HG03354 (cell line): ENCODE measurements at regions not wholly inside any gene's neighbourhood (a gene's known extent, or its start where the extent isn't known, plus 50 kb on each side); places are given as distances from the start of the nearest gene placed in this dataset.
"Not testable (repeated sequence)": the region's sequence is repeated elsewhere in the genome, so short reads cannot be mapped to it uniquely, and the experiment has no call there.

Experiments
- ATAC-seq: cut with Tn5 transposase; IDR thresholded peaks from one replicate; pipeline ENCODE4 v1.9.1; 2021; ENCODE audit warnings: mild to moderate bottlenecking; ENCODE audit not compliant: unreplicated experiment, poor library complexity, severe bottlenecking

DNA sequence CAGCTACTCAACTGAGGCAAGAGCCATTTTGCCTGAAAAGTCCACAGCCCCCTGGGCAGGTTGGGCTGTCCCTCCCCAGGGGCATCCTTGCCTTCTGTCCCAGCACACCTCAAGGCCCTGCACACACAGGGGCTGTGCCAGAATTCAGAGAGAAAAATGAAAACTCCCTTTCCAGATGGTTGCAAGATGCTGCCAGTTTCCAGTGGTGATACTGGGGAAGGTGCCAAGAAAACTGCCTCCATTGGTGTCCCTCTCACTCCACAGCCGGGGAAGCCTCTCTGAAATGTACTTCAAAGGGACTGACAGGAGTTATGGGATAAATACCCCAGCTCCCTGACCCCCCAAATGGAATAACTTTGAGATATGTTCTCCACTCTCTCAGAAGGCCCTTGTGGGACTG lies 154.2 kb upstream of the MAFB start:
- ATAC-seq, result no peak

DNA sequence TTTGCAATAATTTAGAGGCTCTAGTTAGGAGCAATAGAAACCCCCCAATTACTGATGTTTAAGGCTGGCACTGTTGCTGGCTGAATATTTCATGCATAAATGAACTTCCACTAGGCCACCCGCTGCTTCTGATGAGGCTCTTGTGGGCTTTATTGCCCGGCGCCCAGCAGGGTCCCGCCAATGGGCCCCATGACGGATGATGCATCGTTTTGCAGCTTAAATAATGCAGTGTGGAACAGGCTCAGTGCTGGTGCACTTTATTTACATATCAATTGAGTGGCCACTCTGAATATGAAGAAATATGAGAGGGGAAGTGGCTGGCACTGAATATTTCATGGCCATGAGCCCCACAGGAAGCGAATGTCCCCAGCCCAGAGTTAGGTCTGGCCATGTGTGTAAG lies 155.3 kb upstream of the MAFB start:
- no peak for ATAC-seq

DNA sequence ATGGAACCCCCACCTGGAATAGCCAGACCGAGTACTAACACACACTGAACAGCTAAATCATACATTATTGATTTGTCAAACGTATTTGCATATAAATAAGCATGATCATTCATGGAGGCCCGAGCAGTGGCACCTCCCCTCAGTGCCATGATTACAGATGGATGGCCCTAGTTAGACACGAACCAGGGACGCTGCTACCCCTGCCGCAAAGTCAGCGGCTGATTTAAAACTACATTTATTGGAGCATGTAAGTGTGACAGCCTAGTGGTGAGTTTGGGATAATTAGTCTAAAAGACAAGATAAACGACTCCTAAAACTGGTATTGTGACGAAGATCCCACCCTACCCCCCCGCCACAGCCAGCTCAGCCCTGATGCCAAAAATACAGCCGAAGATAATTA lies 159.1 kb upstream of the MAFB start:
- no peak for ATAC-seq

DNA sequence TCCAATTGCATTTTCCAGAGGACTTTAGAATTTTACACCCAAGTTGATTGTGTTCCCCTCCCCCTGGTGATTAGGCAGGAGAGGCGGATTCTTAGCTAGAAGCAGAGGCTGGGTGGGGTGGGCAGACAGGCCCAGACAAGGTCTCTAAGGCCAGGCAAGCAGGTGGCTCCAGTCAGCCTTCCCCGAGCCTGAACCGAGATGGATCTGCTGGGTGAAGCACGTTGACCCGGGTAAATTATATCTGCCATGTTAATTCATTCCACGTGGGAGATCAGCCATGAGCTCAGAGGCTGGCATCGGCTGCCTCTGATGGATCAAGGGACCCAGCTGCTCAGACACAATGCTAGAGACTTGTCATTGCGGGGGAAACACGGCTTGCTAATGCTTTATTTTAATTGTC lies 159.5 kb upstream of the MAFB start:
- no peak for ATAC-seq

DNA sequence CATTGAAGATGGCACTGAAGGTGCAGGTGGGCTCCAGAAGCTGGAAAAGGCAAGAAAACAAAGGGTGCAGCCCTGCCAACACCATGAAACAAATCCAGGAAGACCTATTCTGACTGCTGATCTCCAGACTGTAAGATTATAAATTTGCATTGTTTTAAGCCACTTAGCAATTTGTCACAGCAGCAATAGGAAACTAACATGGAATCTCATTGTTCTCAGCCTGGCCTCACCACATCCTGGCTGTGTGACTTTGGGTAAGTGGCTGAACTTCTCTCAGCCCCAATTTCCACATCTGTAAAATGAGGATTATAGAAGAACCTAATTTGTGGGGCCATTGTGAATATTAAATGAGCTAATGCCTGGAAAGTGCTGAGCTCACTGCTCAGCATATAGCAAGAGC lies 160.4 kb upstream of the MAFB start:
- no peak for ATAC-seq

DNA sequence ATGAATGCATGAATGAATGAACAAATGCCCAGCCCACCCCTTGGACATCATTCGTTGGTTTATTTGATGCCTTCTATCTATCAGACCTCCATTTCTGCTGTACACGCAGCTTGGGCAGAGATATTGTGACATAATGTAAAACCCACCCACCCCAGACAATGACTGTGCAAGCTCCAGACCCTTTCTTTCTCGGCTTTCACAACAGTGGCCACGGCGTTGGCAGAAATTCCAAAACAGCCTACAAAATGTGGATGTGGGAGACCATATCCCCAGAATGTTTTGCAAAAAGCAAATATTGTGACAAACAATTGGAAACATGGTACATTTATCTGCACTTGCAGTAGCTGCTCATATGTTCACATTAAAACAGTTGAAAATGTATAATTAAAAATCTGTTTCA lies 162.0 kb upstream of the MAFB start:
- no peak for ATAC-seq

DNA sequence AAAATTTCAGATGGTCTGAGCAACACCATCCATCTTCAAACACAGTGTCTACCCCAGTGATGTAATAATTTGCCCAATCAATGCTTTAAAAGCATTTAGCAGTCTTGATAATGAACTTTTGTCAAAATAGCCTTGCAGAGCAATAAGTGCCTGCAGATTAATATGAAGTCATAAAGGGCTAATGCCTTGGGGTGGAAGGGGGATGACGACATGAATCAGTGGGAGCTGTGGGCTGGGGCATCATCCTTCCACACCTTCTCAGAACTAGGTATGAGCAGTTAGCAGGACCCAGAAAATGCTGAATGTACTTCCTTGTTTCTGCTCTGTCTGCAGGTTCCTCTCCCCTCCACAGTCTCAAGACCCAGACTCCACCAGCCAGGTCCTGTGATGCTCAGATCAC lies 166.2 kb upstream of the MAFB start:
- ATAC-seq, result no peak

DNA sequence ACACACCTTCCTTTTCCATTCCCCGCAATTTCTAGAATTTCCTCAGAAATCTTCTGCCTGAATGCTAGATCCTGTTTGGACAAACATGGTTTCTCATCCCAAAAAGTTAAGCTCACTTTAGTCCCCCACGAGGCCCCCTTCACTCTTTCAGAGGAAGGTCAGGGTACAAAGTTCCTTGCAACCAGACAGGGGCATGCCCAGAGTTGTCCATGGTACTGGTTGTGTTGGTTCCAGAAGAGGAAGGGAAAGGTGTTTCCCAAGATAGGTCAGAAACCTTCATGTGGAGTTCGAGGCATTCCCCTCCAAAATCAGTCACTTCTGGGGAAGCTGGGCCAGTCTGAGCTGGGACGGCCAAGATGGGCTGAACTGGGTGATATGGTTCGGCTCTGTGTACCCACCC lies 167.6 kb upstream of the MAFB start:
- no peak for ATAC-seq

DNA sequence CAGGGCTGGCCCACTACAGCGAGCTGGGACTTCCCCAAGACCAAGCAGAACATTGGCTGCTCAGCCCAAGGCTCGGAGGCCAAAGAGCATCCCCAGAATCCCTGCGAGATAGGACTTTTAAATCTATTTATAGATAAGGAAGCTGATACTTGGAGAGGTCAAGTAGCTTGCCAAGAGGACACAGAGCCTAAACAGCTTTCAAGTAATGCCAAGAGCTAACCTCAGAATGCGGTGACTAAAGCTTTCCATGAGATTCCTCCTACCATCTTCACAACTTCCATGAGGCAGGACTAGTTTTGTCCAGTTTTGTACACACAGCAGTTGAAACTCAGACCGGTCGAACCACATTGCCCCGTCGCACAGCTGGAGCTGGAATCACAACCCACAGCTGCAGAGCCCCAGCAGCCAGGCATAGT lies 168.1 kb upstream of the TOP1 start:
- no peak for ATAC-seq

DNA sequence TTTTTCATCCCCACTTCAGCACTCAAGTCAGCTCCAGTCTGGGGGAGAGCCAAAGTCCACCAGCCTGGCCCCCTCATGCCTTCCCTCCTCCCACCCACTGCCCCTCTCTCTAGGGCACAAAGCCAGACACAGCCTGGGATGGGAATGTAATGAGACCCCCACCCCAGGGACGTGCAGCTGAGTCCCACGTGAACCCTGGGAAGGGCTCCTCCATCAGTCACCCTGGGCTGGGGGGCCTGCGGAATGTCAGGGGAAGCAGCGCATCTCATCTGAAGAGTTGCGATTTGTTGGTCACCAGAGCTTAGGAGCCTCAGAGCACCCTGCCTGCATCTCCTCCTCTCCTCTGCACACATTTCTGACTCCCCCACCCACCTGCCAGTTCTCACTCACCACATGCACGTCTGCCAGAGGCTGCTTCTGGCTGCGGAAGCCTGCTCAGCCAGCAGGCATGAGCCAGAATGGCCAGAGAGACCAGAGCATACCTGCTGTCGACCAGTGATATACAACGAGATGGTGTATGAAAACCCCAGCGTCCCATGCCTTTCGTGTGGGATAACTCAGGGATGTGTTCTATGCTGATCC lies 167.1 kb upstream of the TOP1 start:
- ATAC-seq, result no peak

DNA sequence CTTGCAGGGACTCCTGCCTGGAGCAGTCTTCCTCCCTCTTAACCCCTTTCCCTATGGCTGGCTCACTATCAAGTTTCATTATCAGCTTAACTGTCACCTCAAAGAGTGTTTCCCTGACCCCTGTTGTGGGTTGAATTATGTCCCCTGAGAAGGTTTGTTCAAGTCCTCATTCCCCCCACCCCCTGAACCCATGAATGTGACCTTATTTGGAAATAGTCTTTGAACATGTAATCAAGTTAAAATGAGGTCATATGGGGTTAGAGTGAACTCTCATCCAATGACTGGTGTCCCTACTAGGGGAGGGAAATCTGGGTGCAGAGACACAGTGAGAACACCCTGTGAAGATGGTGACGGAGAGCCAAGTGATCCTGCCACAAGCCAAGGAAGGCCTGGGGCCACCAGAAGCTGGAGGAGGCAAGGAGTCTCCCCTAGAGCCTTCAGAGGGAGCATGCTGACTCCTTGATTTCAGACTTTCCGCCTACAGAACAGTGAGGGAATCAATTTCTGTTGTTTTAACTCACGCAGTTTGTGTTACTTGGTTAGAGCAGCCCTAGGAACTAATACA lies 165.2 kb upstream of the TOP1 start:
- no peak for ATAC-seq

DNA sequence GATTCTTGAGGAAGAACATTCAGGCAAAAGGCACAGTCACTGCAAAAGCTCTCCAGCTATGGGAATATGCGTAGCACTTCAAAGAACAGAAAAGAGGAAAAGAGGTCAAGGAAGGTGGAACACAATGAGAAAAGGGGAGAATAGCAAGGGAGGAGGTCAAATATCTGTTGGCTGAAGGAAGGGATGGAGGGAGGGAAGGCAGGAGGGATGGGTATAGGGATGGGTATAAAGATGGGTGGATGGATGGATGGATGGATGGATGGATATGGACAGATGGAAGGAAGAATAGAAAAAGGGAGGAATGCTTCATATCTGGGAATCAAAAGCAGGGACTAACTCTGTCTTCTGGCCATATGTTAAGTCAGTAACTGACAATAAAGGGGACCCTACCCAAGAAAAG lies 164.2 kb upstream of the TOP1 start:
- ATAC-seq, result no peak

DNA sequence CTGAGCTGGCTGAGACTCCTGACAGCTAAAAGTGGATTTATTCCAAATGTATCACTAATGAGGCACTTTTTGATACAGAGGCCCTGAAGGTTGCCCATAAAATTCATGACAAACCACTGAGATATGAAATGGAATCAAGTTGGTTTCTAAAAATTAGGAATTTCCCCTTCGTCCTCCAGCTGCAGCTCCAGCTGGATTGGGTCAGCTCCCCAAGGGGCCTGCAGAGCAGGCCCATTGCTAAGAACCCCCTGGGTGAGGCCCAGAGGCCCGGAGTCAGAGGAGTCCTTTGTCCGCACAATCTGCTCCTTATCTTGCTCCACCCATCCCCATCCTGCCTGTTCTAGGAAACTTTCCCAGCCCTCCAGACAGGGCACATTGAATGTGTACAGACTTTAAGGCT lies 163.5 kb upstream of the TOP1 start:
- no peak for ATAC-seq

DNA sequence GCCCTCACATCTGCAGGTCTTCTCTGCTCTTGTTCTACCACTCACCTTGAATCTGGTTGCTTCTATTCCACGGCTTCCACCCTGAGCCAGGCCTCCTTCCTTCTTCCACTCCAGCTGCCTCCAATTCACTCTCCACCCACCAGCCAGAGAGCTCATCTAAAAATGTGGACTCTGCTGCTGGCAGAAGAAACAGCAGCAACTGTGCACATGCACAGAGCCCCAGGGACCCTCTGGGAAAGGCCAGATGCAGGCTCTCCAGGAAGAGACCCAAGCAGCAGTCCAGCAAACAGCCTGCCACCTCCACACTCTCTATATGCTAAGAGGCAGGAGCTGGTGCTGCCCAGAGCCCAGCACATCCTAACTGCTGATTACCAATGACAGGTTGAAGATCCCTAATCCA lies 162.6 kb upstream of the TOP1 start:
- ATAC-seq, result no peak

DNA sequence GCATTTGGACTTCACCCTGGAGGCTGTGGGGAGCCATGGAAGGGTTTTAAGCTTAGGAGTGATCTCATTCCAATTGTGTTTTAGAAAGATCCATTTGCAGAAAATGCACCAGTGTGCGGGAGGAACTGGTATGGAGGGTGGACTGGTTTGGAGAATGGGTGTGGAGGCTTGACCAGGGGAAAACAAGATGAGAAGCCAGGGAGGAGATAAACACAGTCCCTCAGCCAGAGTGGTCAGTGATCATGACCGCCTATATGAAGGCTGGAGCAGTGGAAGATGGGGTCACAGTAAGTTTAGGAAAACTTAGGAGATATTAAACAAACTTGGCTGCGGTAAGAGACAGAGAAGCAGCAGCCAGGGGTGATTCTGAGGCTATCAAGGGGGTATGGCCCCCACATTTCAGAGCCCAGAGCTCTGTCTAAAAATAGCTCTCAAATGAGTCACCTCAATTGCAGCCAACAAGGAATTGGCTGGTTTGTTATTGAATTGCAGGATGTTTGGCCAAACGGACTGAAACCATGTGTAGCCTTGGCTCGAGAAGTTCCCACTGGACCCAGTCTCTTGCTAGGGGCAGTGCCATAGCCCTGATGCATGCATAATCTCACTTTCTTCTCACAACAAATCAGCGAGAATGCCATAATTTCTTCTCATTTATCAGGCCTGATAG lies 159.9 kb upstream of the TOP1 start:
- no peak for ATAC-seq

DNA sequence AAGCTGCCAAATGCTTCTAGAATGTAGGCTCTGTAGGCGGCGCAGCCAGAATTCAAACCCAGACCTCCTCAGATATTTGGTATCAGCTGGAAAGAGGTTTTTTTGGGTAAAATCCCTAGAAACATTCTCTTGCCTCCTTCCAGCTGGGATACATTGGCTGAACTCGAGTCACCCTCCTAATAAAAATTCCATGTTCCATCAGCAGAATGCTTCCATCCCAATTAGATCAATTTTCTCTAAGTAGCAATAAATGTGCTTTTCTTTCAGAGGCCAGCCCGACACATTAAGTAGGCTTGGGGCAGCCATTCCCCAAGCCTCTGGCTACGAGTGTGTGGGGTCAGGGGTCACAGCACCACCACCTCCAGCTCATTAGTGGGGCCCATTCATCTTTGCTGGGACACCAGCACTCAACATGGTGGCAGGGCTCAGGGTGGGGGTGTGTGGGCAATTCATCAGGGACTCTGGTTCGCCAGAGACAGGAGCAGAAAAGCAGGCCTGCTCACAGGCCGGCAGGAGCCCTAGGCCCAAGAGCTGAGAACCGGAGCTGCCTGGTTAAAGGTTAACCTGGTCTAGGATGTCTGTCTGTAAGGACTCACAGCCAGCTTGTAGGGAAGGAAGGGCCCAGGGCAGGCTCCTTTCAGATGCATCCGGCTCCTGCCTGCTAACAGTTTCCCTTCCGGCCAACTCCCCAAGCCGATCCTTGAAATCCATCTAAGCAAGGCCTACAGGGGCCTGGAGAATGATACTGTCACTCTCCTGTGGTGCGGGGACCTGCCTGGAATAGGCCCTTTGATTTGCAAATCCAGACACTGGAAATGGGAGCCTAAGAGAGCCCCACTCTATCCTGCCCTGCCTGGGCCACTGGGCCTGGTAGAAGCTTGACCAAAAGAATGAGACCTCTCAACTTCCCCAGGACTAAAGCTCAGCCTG lies 159.1 kb upstream of the TOP1 start:
- no peak for ATAC-seq

DNA sequence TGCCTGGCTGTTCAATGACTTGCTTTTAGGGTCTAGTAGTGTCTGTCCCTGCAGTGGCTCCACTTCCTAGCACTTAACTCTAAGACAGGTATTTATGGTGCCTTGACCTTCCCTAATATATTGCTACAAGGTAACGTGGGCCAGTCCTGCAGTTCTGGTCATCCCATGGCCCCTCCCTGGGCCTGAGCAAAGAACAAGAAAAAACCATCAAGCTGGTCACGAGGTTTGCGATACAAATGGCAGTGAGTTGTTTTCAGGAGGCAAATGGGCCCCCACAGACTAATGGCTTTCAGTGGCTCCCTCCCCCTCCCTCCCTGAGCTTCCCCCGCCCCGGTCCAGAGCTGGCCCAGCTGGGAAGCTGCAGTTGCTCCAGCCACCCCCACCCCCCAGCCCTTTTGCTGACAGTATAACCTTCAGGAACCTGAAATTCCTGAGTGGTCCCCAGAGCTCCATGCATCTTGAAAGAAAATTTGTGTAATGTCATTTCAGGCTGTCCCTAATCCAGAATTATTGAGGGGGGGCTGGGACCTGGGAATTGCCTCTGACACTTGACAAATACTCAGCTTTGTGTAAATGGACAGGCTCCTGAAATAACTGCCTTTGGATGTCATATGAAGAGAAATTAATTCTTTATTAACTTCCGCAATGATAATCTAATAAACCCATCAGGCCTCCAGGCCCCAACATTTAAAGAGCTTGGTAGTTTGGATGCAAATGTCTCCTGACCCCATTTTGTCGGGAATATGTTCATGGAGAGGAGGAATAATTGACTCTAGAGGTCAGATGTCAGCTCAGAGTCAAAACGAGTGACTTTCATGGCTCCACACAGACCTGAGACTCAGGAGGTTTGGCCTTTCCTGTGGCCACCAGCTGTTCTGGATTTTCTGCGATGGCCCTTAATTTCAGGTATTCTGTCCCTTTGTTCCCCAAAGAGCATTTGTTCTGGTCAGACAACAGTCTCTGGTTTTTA lies 153.2 kb upstream of the TOP1 start:
- no peak for ATAC-seq

DNA sequence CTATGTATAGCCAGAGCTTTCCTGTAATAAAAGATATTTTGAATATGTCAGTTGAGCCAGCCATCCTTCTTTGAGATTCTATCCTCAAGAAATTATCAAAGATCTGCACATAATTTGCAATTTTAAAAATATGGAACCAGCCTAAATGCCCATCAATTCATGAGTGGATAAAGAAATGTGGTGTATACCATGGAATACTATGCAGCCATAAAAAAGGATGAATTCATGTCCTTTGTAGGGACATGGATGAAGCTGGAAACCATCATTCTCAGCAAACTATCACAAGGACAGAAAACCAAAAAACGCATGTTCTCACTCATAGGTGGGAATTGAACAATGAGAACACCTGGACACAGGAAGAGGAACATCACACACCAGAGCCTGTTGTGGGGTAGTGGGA lies 150.5 kb upstream of the TOP1 start:
- ATAC-seq, result not testable (repeated sequence)

DNA sequence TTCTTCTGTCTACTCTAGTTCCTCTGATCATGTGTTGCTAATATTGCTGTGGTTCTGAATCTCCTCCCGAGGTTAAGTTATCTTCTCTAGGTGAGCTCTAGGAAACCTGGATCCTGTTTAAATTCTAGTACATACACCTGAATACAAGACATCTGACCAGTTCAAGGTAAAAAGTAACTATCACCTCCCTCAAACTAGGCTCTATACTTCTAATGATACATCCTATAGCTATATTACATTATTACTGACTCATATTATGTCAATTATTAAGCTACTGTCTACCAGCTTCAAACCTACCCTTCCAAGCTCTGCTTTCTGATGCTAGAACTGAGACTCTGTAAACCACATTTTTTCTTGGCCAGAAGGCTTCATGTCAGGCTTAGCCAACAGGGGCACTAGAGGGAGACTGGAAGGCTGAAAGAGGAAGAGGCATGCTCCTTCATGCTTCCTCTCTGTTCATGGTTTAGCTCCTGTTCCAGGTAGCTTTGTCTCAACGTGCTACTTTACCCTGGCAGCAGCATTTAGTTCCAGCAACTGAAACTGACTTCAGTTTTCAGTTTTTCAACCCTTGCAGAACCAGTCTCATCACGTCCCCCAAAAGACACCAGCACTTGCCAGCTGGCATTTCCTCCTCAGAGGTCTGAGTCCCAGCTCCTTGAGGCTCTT lies 148.4 kb upstream of the TOP1 start:
- ATAC-seq, result no peak
